Neural cell (in vitro differentiated cells): ENCODE measurements at regions not wholly inside any gene's neighbourhood (a gene's known extent, or its start where the extent isn't known, plus 50 kb on each side); places are given as distances from the start of the nearest gene placed in this dataset.

Experiments
- H2AFZ ChIP-seq: fragments of 200-600, 300-800 bp; sonication (generic), shearing (Covaris generic); 2 replicates; pipeline ENCODE4 v1.6.0; 2014; ENCODE audit warnings: low read depth, mild to moderate bottlenecking, antibody characterized with exemption, low read length, moderate library complexity
- H3F3A ChIP-seq: fragments of 200-600 bp; shearing (Covaris generic); 2 replicates; pipeline ENCODE4 v1.6.1; 2016; ENCODE audit warnings: mild to moderate bottlenecking, moderate library complexity, mixed read lengths, antibody characterized with exemption, low read length; ENCODE audit not compliant: insufficient read depth, poor library complexity, severe bottlenecking
- H3K27ac ChIP-seq: fragments of 200-600, 300-800 bp; sonication (generic), shearing (Covaris generic); 2 replicates; pipeline ENCODE4 v1.5.1; 2014; ENCODE audit warnings: mild to moderate bottlenecking, low read length, moderate library complexity
- H3K27me3 ChIP-seq: fragments of 300-800, 200-600 bp; sonication (generic), shearing (Covaris generic); 2 replicates; pipeline ENCODE4 v1.6.0; 2014; ENCODE audit warnings: mild to moderate bottlenecking, low read depth, low read length, moderate library complexity; ENCODE audit not compliant: insufficient read depth
- H3K36me3 ChIP-seq: fragments of 300-800, 200-600 bp; sonication (generic), shearing (Covaris generic); 2 replicates; pipeline ENCODE4 v1.5.1; 2014; ENCODE audit warnings: mild to moderate bottlenecking, antibody characterized with exemption, low read length, moderate library complexity; ENCODE audit not compliant: insufficient read depth
- H3K4me2 ChIP-seq: fragments of 300-800, 200-600 bp; sonication (generic), shearing (Covaris generic); 2 replicates; pipeline ENCODE4 v1.6.0; 2014; ENCODE audit warnings: mild to moderate bottlenecking, low read length
- H3K4me3 ChIP-seq: fragments of 300-800, 200-600 bp; sonication (generic), shearing (Covaris generic); 2 replicates; pipeline ENCODE4 v1.5.1; 2014; ENCODE audit warnings: mild to moderate bottlenecking, low read length, moderate library complexity
- H3K79me2 ChIP-seq: fragments of 200-600 bp; shearing (Covaris generic); replicated peaks from 2 replicates; pipeline ENCODE4 v1.6.0; 2014; ENCODE audit warnings: mild to moderate bottlenecking, low read length, moderate library complexity; ENCODE audit not compliant: insufficient read depth
- H3K9ac ChIP-seq: fragments of 300-800, 200-600 bp; sonication (generic), shearing (Covaris generic); 2 replicates; pipeline ENCODE4 v1.6.1; 2016; ENCODE audit warnings: mild to moderate bottlenecking, low read length, mixed read lengths
- H3K9me2 ChIP-seq: fragments of 200-600 bp; shearing (Covaris generic); 2 replicates; pipeline ENCODE4 v1.6.1; 2016; ENCODE audit warnings: mild to moderate bottlenecking, low read length, mixed read lengths; ENCODE audit not compliant: insufficient read depth
- H3K9me3 ChIP-seq: fragments of 200-600, 300-800 bp; sonication (generic), shearing (Covaris generic); 2 replicates; pipeline ENCODE4 v1.6.1; 2016; ENCODE audit warnings: mild to moderate bottlenecking, mixed run types, low read length, moderate library complexity, mixed read lengths
- H4K20me1 ChIP-seq: fragments of 200-600 bp; shearing (Covaris generic); 2 replicates; pipeline ENCODE4 v1.6.1; 2016; ENCODE audit warnings: mild to moderate bottlenecking, mixed run types; ENCODE audit not compliant: insufficient read depth
- EP300 ChIP-seq: fragments of 450-650 bp; conservative IDR thresholded peaks from 2 replicates; pipeline ENCODE4 v1.6.1; 2014; ENCODE audit warnings: antibody characterized with exemption, mild to moderate bottlenecking, moderate library complexity; ENCODE audit not compliant: poor library complexity, severe bottlenecking
- EZH2 ChIP-seq: fragments of 200-600, 300-800 bp; shearing (Covaris generic), sonication (generic); IDR thresholded peaks from 2 replicates; pipeline ENCODE4 v1.6.1; 2014; ENCODE audit warnings: antibody characterized with exemption, low read length, borderline replicate concordance, mild to moderate bottlenecking; ENCODE audit not compliant: insufficient read depth, poor library complexity, severe bottlenecking
- MXI1 ChIP-seq: fragments of 450-650 bp; conservative IDR thresholded peaks from 2 replicates; pipeline ENCODE4 v1.6.1; 2014; ENCODE audit warnings: antibody characterized with exemption, mild to moderate bottlenecking; ENCODE audit not compliant: poor library complexity, severe bottlenecking
- POLR2AphosphoS5 ChIP-seq: IDR thresholded peaks from 2 replicates; pipeline ENCODE4 v1.6.1; 2012
- RAD21 ChIP-seq: fragments of 450-650 bp; conservative IDR thresholded peaks from 2 replicates; pipeline ENCODE4 v1.6.1; 2014; ENCODE audit warnings: antibody characterized with exemption, mild to moderate bottlenecking, moderate library complexity
- SMC3 ChIP-seq: fragments of 450-650 bp; conservative IDR thresholded peaks from 2 replicates; pipeline ENCODE4 v1.6.1; 2014; ENCODE audit warnings: antibody characterized with exemption, mild to moderate bottlenecking, moderate library complexity; ENCODE audit not compliant: poor library complexity
- TAF1 ChIP-seq: IDR thresholded peaks from 2 replicates; pipeline ENCODE4 v1.6.1; 2012; ENCODE audit warnings: low read depth
- TF ChIP-seq, protein P1 (sequence below): fragments of 450-650 bp; IDR thresholded peaks from 2 replicates; pipeline ENCODE4 v1.5.1; 2014; ENCODE audit warnings: antibody characterized with exemption, mild to moderate bottlenecking, moderate library complexity; ENCODE audit not compliant: poor library complexity, severe bottlenecking
- TF ChIP-seq, protein P2 (sequence below): IDR thresholded peaks from 2 replicates; pipeline ENCODE4 v1.6.1; 2012; ENCODE audit warnings: borderline replicate concordance

DNA sequence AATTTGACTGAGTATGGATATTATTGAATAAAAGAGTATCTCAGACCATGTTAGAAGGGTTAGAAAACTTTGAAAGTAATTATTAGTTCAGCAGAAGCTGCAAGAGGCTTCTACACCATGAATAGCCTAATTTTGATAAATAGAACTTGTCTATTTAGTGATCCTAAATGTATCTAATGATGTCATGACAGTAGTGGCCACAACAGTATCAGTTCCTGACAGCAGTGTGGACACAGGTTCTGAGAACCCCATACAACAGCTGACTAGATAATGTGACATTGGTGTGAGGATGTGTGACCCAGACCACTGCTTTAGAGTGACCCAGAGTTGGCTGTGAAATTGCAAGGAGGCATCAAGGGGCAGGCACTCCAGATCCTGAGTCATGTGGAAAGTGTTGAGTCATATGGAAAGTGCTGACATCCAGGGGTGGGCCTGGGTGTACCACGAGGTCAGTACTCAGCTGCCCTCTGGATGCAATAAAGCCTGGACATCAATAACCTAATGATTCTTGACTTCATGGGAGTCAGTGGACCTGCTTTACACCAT is 754.7 kb downstream of the DHX35 start:
- TF ChIP-seq SMC3 (no peak), MXI1 (no peak), RAD21 (no peak), TAF1 (no peak), EZH2 (no peak), EP300 (no peak), POLR2AphosphoS5 (no peak)
- TF ChIP-seq, protein P1, sequence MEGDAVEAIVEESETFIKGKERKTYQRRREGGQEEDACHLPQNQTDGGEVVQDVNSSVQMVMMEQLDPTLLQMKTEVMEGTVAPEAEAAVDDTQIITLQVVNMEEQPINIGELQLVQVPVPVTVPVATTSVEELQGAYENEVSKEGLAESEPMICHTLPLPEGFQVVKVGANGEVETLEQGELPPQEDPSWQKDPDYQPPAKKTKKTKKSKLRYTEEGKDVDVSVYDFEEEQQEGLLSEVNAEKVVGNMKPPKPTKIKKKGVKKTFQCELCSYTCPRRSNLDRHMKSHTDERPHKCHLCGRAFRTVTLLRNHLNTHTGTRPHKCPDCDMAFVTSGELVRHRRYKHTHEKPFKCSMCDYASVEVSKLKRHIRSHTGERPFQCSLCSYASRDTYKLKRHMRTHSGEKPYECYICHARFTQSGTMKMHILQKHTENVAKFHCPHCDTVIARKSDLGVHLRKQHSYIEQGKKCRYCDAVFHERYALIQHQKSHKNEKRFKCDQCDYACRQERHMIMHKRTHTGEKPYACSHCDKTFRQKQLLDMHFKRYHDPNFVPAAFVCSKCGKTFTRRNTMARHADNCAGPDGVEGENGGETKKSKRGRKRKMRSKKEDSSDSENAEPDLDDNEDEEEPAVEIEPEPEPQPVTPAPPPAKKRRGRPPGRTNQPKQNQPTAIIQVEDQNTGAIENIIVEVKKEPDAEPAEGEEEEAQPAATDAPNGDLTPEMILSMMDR: no peak
- TF ChIP-seq, protein P2, sequence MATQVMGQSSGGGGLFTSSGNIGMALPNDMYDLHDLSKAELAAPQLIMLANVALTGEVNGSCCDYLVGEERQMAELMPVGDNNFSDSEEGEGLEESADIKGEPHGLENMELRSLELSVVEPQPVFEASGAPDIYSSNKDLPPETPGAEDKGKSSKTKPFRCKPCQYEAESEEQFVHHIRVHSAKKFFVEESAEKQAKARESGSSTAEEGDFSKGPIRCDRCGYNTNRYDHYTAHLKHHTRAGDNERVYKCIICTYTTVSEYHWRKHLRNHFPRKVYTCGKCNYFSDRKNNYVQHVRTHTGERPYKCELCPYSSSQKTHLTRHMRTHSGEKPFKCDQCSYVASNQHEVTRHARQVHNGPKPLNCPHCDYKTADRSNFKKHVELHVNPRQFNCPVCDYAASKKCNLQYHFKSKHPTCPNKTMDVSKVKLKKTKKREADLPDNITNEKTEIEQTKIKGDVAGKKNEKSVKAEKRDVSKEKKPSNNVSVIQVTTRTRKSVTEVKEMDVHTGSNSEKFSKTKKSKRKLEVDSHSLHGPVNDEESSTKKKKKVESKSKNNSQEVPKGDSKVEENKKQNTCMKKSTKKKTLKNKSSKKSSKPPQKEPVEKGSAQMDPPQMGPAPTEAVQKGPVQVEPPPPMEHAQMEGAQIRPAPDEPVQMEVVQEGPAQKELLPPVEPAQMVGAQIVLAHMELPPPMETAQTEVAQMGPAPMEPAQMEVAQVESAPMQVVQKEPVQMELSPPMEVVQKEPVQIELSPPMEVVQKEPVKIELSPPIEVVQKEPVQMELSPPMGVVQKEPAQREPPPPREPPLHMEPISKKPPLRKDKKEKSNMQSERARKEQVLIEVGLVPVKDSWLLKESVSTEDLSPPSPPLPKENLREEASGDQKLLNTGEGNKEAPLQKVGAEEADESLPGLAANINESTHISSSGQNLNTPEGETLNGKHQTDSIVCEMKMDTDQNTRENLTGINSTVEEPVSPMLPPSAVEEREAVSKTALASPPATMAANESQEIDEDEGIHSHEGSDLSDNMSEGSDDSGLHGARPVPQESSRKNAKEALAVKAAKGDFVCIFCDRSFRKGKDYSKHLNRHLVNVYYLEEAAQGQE: no peak

DNA sequence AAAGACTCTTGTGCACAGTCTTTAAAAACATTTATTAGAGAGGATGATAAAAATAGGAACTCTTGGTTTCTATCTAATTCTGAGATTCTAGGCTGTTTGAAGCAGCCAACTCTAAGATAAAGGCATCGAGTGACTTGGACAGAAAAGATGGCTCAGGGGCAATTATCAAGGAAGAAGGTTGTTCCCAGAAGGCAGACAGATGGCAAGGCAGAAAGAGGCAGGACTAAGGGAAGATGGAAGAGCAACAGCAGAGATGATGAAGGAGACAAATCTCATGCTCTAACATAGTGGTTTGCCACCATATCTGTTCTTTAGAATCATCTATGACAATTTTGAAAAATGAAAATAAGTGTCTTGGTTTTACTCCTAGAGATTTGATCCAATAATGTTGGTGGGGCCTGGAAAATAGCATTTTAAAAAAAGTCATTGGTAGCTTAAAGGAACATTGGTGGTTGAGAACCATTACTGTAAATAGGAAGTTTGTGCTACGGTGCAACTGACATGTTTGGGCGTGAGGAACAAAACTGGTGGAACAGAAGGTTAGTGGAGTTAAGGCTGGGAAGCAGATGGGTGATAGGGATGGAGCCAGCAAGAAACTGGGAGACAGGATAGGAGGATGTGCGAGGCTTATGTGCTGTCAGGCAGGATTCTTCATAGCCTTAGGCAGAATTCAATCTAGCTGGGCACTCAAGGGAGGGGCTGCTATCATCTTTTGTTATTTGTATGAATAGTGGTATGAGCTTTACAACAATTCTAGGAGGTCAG is 751.1 kb downstream of the DHX35 start:
- Histone ChIP-seq H3F3A (no peaks in the 10 kb centered on the region), H3K27ac (no peak overlapping the region), H3K9ac (no peak overlapping the region), H3K9me3 (no peaks in the 10 kb centered on the region), H2AFZ (no peak overlapping the region), H3K4me3 (no peak overlapping the region), H3K9me2 (no peaks in the 10 kb centered on the region), H3K79me2 (no peaks in the 10 kb centered on the region), H3K4me2 (no peak overlapping the region), H3K36me3 (no peaks in the 10 kb centered on the region), H3K27me3 (no peaks in the 10 kb centered on the region), H4K20me1 (no peaks in the 10 kb centered on the region)
- no peak for TF ChIP-seq SMC3

More for the DNA sequence above, 754.7 kb downstream of the DHX35 start:
- Histone ChIP-seq H4K20me1 (no peaks in the 10 kb centered on the region), H3K27ac (no peak overlapping the region), H3K36me3 (no peaks in the 10 kb centered on the region), H3K9me2 (no peaks in the 10 kb centered on the region), H3K79me2 (no peaks in the 10 kb centered on the region), H3K4me3 (no peak overlapping the region), H3K27me3 (no peaks in the 10 kb centered on the region), H3K9ac (no peak overlapping the region), H2AFZ (no peak overlapping the region), H3F3A (no peaks in the 10 kb centered on the region), H3K9me3 (no peaks in the 10 kb centered on the region), H3K4me2 (no peak overlapping the region)
